ENCODE measurements at regions not wholly inside any gene's neighbourhood (a gene's known extent, or its start where the extent isn't known, plus 50 kb on each side); places are given as distances from the start of the nearest gene placed in this dataset.

GRCh38 chr5:89948977-89949376, 460.6 kb downstream of the CETN3 start:
- no peaks in the 10 kb centered on the region for H3K4me1 ChIP-seq (ENCODE audit: insufficient read depth)
- H3K27ac ChIP-seq: no peak overlapping the region

GRCh38 chr5:89946916-89947315, 462.6 kb downstream of the CETN3 start:
- WGBS (ENCODE audit: low lambda C conversion rate, missing lambda C conversion rate): 62% methylated on average over 2 of the region's 2 CpGs
- H3K27me3 ChIP-seq: no peaks in the 10 kb centered on the region
- H3K79me2 ChIP-seq: no peaks in the 10 kb centered on the region
- no peak for DNase-seq (ENCODE audit: low spot score)
- no peaks in the 10 kb centered on the region for H3K9me3 ChIP-seq (ENCODE audit: low read depth)
- no peaks in the 10 kb centered on the region for H3K4me1 ChIP-seq (ENCODE audit: insufficient read depth)
- H3K4me3 ChIP-seq: no peak overlapping the region
- no peaks in the 10 kb centered on the region for H4K20me1 ChIP-seq (ENCODE audit: insufficient read depth, poor library complexity, severe bottlenecking)
- H3K27ac ChIP-seq: no peak overlapping the region
- H2AFZ ChIP-seq: no peak overlapping the region
- no peak for TF ChIP-seq EZH2phosphoT487 (IDR thresholded peaks at IDR 0.05; ENCODE audit: low read depth, severe bottlenecking, unreplicated experiment)
- TF ChIP-seq EZH2 (IDR thresholded peaks at IDR 0.05; ENCODE audit: borderline replicate concordance): no peak
- TF ChIP-seq CTCF (IDR thresholded peaks at IDR 0.05; ENCODE audit: poor library complexity): no peak
- H3K36me3 ChIP-seq (replicated peaks; ENCODE audit: insufficient read depth, low read depth): no peaks in the 10 kb centered on the region
- no peaks in the 10 kb centered on the region for H3K9me2 ChIP-seq (replicated peaks; ENCODE audit: insufficient read depth)
- H3K4me2 ChIP-seq: no peak overlapping the region

More at GRCh38 chr5:89948977-89949376, 460.6 kb downstream of the CETN3 start:
- DNase-seq (ENCODE audit: low spot score): no peak
- Histone ChIP-seq H3K79me2 (no peaks in the 10 kb centered on the region), H3K9me3 (ENCODE audit: low read depth) (no peaks in the 10 kb centered on the region), H3K27me3 (no peaks in the 10 kb centered on the region), H3K4me3 (no peak overlapping the region), H2AFZ (no peak overlapping the region), H3K9me2 (replicated peaks; ENCODE audit: insufficient read depth) (no peaks in the 10 kb centered on the region), H3K4me2 (no peak overlapping the region), H4K20me1 (ENCODE audit: insufficient read depth, poor library complexity, severe bottlenecking) (no peaks in the 10 kb centered on the region), H3K36me3 (replicated peaks; ENCODE audit: insufficient read depth, low read depth) (no peaks in the 10 kb centered on the region)
- WGBS (ENCODE audit: low lambda C conversion rate, missing lambda C conversion rate): 98% methylated on average over 1 of the region's 1 CpG
- TF ChIP-seq EZH2 (IDR thresholded peaks at IDR 0.05; ENCODE audit: borderline replicate concordance) (no peak), EZH2phosphoT487 (IDR thresholded peaks at IDR 0.05; ENCODE audit: low read depth, severe bottlenecking, unreplicated experiment) (no peak), CTCF (IDR thresholded peaks at IDR 0.05; ENCODE audit: poor library complexity) (no peak)

- Histone ChIP-seq H3K79me2 (no peaks in the 10 kb centered on the region), H3K4me3 (no peak overlapping the region), H3K9me2 (replicated peaks; ENCODE audit: insufficient read depth) (no peaks in the 10 kb centered on the region), H3K36me3 (replicated peaks; ENCODE audit: insufficient read depth, low read depth) (no peaks in the 10 kb centered on the region), H3K4me1 (ENCODE audit: insufficient read depth) (no peaks in the 10 kb centered on the region), H3K27me3 (no peaks in the 10 kb centered on the region), H3K4me2 (no peak overlapping the region), H2AFZ (no peak overlapping the region), H3K9me3 (ENCODE audit: low read depth) (no peaks in the 10 kb centered on the region), H3K27ac (no peak overlapping the region), H4K20me1 (ENCODE audit: insufficient read depth, poor library complexity, severe bottlenecking) (no peaks in the 10 kb centered on the region)
- DNase-seq (ENCODE audit: low spot score): no peak
- TF ChIP-seq EZH2 (IDR thresholded peaks at IDR 0.05; ENCODE audit: borderline replicate concordance): no peak
- TF ChIP-seq CTCF (IDR thresholded peaks at IDR 0.05; ENCODE audit: poor library complexity): no peak
- no peak for TF ChIP-seq EZH2phosphoT487 (IDR thresholded peaks at IDR 0.05; ENCODE audit: low read depth, severe bottlenecking, unreplicated experiment)
- WGBS (ENCODE audit: low lambda C conversion rate, missing lambda C conversion rate): 78% methylated on average over 4 of the region's 4 CpGs
Observed at GRCh38 chr5:89946508-89946907, 463.0 kb downstream of the CETN3 start.

- Histone ChIP-seq H3K27ac (no peak overlapping the region), H3K9me3 (ENCODE audit: low read depth) (no peaks in the 10 kb centered on the region), H3K79me2 (no peaks in the 10 kb centered on the region), H2AFZ (no peak overlapping the region), H3K27me3 (no peaks in the 10 kb centered on the region), H3K9me2 (replicated peaks; ENCODE audit: insufficient read depth) (no peaks in the 10 kb centered on the region), H3K4me1 (ENCODE audit: insufficient read depth) (no peaks in the 10 kb centered on the region), H4K20me1 (ENCODE audit: insufficient read depth, poor library complexity, severe bottlenecking) (no peaks in the 10 kb centered on the region), H3K36me3 (replicated peaks; ENCODE audit: insufficient read depth, low read depth) (no peaks in the 10 kb centered on the region), H3K4me3 (no peak overlapping the region), H3K4me2 (no peak overlapping the region)
- WGBS (ENCODE audit: low lambda C conversion rate, missing lambda C conversion rate): 100% methylated on average over 1 of the region's 1 CpG
- no peak for DNase-seq (ENCODE audit: low spot score)
- no peak for TF ChIP-seq EZH2 (IDR thresholded peaks at IDR 0.05; ENCODE audit: borderline replicate concordance)
- TF ChIP-seq CTCF (IDR thresholded peaks at IDR 0.05; ENCODE audit: poor library complexity): no peak
- no peak for TF ChIP-seq EZH2phosphoT487 (IDR thresholded peaks at IDR 0.05; ENCODE audit: low read depth, severe bottlenecking, unreplicated experiment)
Observed at GRCh38 chr5:89942171-89942570, 467.4 kb downstream of the CETN3 start.
